ENCODE measurements at regions not wholly inside any gene's neighbourhood (a gene's known extent, or its start where the extent isn't known, plus 50 kb on each side); places are given as distances from the start of the nearest gene placed in this dataset.
"Not testable (repeated sequence)": the region's sequence is repeated elsewhere in the genome, so short reads cannot be mapped to it uniquely, and the experiment has no call there.

DNA sequence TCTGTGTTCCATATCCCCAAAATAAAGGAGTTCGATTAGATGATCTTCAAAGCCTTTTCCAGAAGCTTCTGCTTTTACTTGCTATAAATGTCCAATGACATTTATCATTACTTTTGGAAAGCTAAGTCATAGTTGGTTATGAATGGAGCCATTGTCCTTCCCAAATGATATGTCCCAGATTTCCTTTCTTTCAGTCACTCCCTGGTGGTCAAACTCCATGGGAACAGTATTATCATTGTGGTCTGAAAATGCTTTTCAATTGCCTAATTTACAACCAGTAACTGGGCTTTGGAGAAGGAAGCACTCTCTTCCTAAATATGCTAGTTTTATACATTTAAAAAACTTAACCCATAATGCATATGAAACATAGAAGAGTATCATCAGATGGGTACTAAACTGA is 571.5 kb upstream of the AMOT start:
- Mint-ChIP-seq H3K4me1 (no peaks in the 10 kb centered on the region), H3K36me3 (ENCODE audit: low read depth) (no peaks in the 10 kb centered on the region), H3K9me3 (no peaks in the 10 kb centered on the region), H3K27ac (no peak overlapping the region), H3K27me3 (no peaks in the 10 kb centered on the region), H3K4me3 (no peak overlapping the region)
- DNase-seq = no peak
- ChIA-PET POLR2A (no interaction called here), CTCF (no interaction called here)

- Mint-ChIP-seq H3K4me3 (no peak overlapping the region), H3K27me3 (no peaks in the 10 kb centered on the region), H3K27ac (no peak overlapping the region), H3K36me3 (ENCODE audit: low read depth) (no peaks in the 10 kb centered on the region), H3K9me3 (no peaks in the 10 kb centered on the region), H3K4me1 (no peaks in the 10 kb centered on the region)
- POLR2A ChIA-PET = no interaction called here
- CTCF ChIA-PET = no interaction called here
- DNase-seq = no peak
These were observed 568.2 kb upstream of the AMOT start for GRCh38 chrX:113408843-113409242.

- POLR2A ChIA-PET = no interaction called here
- H3K4me3 Mint-ChIP-seq = no peak overlapping the region
- CTCF ChIA-PET = no interaction called here
- H3K27me3 Mint-ChIP-seq = no peaks in the 10 kb centered on the region
- no peak overlapping the region for H3K27ac Mint-ChIP-seq
- H3K9me3 Mint-ChIP-seq = no peaks in the 10 kb centered on the region
- DNase-seq = no peak
- no peaks in the 10 kb centered on the region for H3K4me1 Mint-ChIP-seq
- no peaks in the 10 kb centered on the region for H3K36me3 Mint-ChIP-seq (ENCODE audit: low read depth)
These were observed 559.6 kb upstream of the AMOT start for GRCh38 chrX:113400193-113400704.

DNA sequence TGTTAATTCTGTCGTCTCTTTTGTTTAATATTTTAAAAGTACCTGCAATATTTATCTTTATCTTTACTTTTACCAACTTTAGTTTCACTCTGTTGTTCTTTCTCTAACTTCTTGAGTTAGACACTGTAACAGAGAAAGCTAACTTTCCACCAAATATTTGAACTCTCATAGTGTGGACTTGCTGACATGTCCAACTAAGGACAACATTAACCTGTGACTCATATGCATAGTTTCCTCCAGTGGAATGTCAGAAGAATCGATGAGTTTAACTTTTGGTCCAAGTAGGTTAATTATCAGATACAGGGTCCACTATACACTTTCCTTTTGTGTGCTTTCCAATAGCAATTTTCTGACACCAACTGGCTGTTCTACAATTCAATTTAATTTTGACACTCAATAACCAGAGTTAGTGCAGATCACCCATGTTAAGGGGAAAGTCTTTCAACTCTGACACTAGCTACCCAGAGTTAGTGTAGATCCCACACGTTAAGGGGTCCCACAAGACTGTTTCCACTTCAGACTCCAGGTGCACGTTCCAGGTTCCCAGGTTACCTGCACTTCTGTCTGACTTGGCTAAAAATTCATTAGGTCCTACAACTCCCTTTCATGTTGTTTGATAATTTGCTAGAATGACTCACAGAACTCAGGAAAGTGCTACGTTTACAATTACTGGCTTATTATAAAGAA is 559.0 kb upstream of the AMOT start:
- H3K4me3 Mint-ChIP-seq = no peak overlapping the region
- H3K27me3 Mint-ChIP-seq = no peaks in the 10 kb centered on the region
- CTCF ChIA-PET = no interaction called here
- H3K36me3 Mint-ChIP-seq (ENCODE audit: low read depth) = no peaks in the 10 kb centered on the region
- no peak overlapping the region for H3K27ac Mint-ChIP-seq
- POLR2A ChIA-PET = no interaction called here
- H3K9me3 Mint-ChIP-seq = no peaks in the 10 kb centered on the region
- no peak for DNase-seq
- no peaks in the 10 kb centered on the region for H3K4me1 Mint-ChIP-seq

GRCh38 chrX:113392355-113392754 is 551.7 kb upstream of the AMOT start:
- ChIA-PET CTCF (no interaction called here), POLR2A (no interaction called here)
- no peak for DNase-seq
- H3K4me3 Mint-ChIP-seq = no peak overlapping the region
- H3K27me3 Mint-ChIP-seq = no peaks in the 10 kb centered on the region
- no peaks in the 10 kb centered on the region for H3K9me3 Mint-ChIP-seq
- H3K27ac Mint-ChIP-seq = no peak overlapping the region
- H3K4me1 Mint-ChIP-seq = no peaks in the 10 kb centered on the region
- H3K36me3 Mint-ChIP-seq (ENCODE audit: low read depth) = no peaks in the 10 kb centered on the region

- ChIA-PET POLR2A (no interaction called here), CTCF (no interaction called here)
- no peak overlapping the region for H3K4me3 Mint-ChIP-seq
- no peaks in the 10 kb centered on the region for H3K9me3 Mint-ChIP-seq
- H3K27me3 Mint-ChIP-seq = no peaks in the 10 kb centered on the region
- H3K4me1 Mint-ChIP-seq = no peaks in the 10 kb centered on the region
- H3K27ac Mint-ChIP-seq = no peak overlapping the region
- no peak for DNase-seq
- no peaks in the 10 kb centered on the region for H3K36me3 Mint-ChIP-seq (ENCODE audit: low read depth)
These were observed 551.2 kb upstream of the AMOT start for GRCh38 chrX:113391875-113392274.

GRCh38 chrX:113390531-113390930 is 549.9 kb upstream of the AMOT start:
- no peaks in the 10 kb centered on the region for H3K27me3 Mint-ChIP-seq
- no peak overlapping the region for H3K27ac Mint-ChIP-seq
- H3K4me3 Mint-ChIP-seq = no peak overlapping the region
- H3K36me3 Mint-ChIP-seq (ENCODE audit: low read depth) = no peaks in the 10 kb centered on the region
- ChIA-PET POLR2A (no interaction called here), CTCF (no interaction called here)
- DNase-seq = no peak
- H3K4me1 Mint-ChIP-seq = no peaks in the 10 kb centered on the region
- H3K9me3 Mint-ChIP-seq = no peaks in the 10 kb centered on the region

- Mint-ChIP-seq H3K36me3 (ENCODE audit: low read depth) (no peaks in the 10 kb centered on the region), H3K9me3 (no peaks in the 10 kb centered on the region), H3K4me3 (no peak overlapping the region), H3K27ac (no peak overlapping the region), H3K4me1 (no peaks in the 10 kb centered on the region), H3K27me3 (no peaks in the 10 kb centered on the region)
- CTCF ChIA-PET = no interaction called here
- DNase-seq = no peak
- POLR2A ChIA-PET = no interaction called here
These were observed 549.2 kb upstream of the AMOT start for GRCh38 chrX:113389846-113390245.

DNA sequence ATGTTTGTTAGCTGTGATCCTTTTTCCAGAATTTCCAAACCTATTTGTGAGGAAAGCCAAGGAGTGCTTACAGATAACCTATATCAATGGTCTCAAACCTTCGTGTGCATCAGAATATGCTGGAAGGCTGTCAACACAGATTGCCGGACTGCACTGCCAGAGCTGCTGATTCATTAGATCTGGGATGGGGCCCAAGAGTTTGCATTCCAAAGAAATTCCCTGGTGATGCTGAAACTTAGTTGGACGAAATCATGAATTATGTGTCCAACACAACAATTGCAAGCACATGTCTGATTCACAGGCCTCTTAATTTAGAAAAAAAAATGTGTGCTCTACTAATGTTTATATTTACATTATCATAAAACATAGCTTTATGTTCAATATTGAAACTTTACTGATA is 544.0 kb upstream of the AMOT start:
- Mint-ChIP-seq H3K4me1 (no peaks in the 10 kb centered on the region), H3K36me3 (ENCODE audit: low read depth) (no peaks in the 10 kb centered on the region), H3K27ac (no peak overlapping the region), H3K27me3 (no peaks in the 10 kb centered on the region), H3K9me3 (no peaks in the 10 kb centered on the region), H3K4me3 (no peak overlapping the region)
- ChIA-PET POLR2A (no interaction called here), CTCF (no interaction called here)
- no peak for DNase-seq

- H3K27me3 Mint-ChIP-seq; POLR2A ChIA-PET; H3K4me1 Mint-ChIP-seq; H3K36me3 Mint-ChIP-seq (ENCODE audit: low read depth); CTCF ChIA-PET; DNase-seq; H3K4me3 Mint-ChIP-seq; H3K27ac Mint-ChIP-seq; H3K9me3 Mint-ChIP-seq: not testable (repeated sequence)
These were observed 532.8 kb upstream of the AMOT start for GRCh38 chrX:113373421-113373820.

- Mint-ChIP-seq H3K4me1 (no peaks in the 10 kb centered on the region), H3K4me3 (no peak overlapping the region), H3K36me3 (ENCODE audit: low read depth) (no peaks in the 10 kb centered on the region), H3K27me3 (no peaks in the 10 kb centered on the region), H3K27ac (no peak overlapping the region), H3K9me3 (no peaks in the 10 kb centered on the region)
- ChIA-PET POLR2A (no interaction called here), CTCF (no interaction called here)
- no peak for DNase-seq
These were observed 529.4 kb upstream of the AMOT start for GRCh38 chrX:113370006-113370405.

- H3K36me3 Mint-ChIP-seq (ENCODE audit: low read depth) = no peaks in the 10 kb centered on the region
- no peaks in the 10 kb centered on the region for H3K9me3 Mint-ChIP-seq
- H3K27me3 Mint-ChIP-seq = no peaks in the 10 kb centered on the region
- H3K27ac Mint-ChIP-seq = no peak overlapping the region
- CTCF ChIA-PET = no interaction called here
- POLR2A ChIA-PET = no interaction called here
- no peak overlapping the region for H3K4me3 Mint-ChIP-seq
- H3K4me1 Mint-ChIP-seq = no peaks in the 10 kb centered on the region
- no peak for DNase-seq
These were observed 528.4 kb upstream of the AMOT start for GRCh38 chrX:113369056-113369455.

- H3K27ac Mint-ChIP-seq = no peak overlapping the region
- H3K4me3 Mint-ChIP-seq = no peak overlapping the region
- H3K4me1 Mint-ChIP-seq = no peaks in the 10 kb centered on the region
- no peaks in the 10 kb centered on the region for H3K27me3 Mint-ChIP-seq
- H3K36me3 Mint-ChIP-seq (ENCODE audit: low read depth) = no peaks in the 10 kb centered on the region
- ChIA-PET POLR2A (no interaction called here), CTCF (interaction anchor here (0.6 kb wide), 1 partner anchor 19 kb away, joined by 3 read pairs; no protein-coding TSS in a partner anchor)
- no peak for DNase-seq
- no peaks in the 10 kb centered on the region for H3K9me3 Mint-ChIP-seq
These were observed 512.5 kb upstream of the AMOT start for GRCh38 chrX:113353134-113353533.

- no peak overlapping the region for H3K27ac Mint-ChIP-seq
- POLR2A ChIA-PET = no interaction called here
- no peaks in the 10 kb centered on the region for H3K4me1 Mint-ChIP-seq
- no peak for DNase-seq
- H3K27me3 Mint-ChIP-seq = no peaks in the 10 kb centered on the region
- no peaks in the 10 kb centered on the region for H3K36me3 Mint-ChIP-seq (ENCODE audit: low read depth)
- no peak overlapping the region for H3K4me3 Mint-ChIP-seq
- CTCF ChIA-PET = no interaction called here
- H3K9me3 Mint-ChIP-seq = no peaks in the 10 kb centered on the region
These were observed 489.8 kb upstream of the AMOT start for GRCh38 chrX:113330416-113330815.
